ENCODE measurements at regions not wholly inside any gene's neighbourhood (a gene's known extent, or its start where the extent isn't known, plus 50 kb on each side); places are given as distances from the start of the nearest gene placed in this dataset.
"Not testable (repeated sequence)": the region's sequence is repeated elsewhere in the genome, so short reads cannot be mapped to it uniquely, and the experiment has no call there.

- DNase-seq (ENCODE audit: low read depth in 1 of 2, low spot score in 1 of 2), result no peak
These were observed 101.4 kb downstream of the TNFRSF13B start for GRCh38 chr17:16870253-16871245.

- DNase-seq (ENCODE audit: low read depth in 1 of 2, low spot score in 1 of 2), result not testable (repeated sequence)
These were observed 102.2 kb downstream of the TNFRSF13B start for GRCh38 chr17:16869531-16870252.

GRCh38 chr17:16868616-16869015, 103.3 kb downstream of the TNFRSF13B start:
- not testable (repeated sequence) for DNase-seq (ENCODE audit: low read depth in 1 of 2, low spot score in 1 of 2)

- DNase-seq (ENCODE audit: low read depth in 1 of 2, low spot score in 1 of 2), result not testable (repeated sequence)
These were observed 104.4 kb downstream of the TNFRSF13B start for GRCh38 chr17:16867545-16867944.

GRCh38 chr17:16866841-16867240, 105.1 kb downstream of the TNFRSF13B start:
- not testable (repeated sequence) for DNase-seq (ENCODE audit: low read depth in 1 of 2, low spot score in 1 of 2)

GRCh38 chr17:16866436-16866835, 105.5 kb downstream of the TNFRSF13B start:
- no peak for DNase-seq (ENCODE audit: low read depth in 1 of 2, low spot score in 1 of 2)

GRCh38 chr17:16865704-16866103, 106.2 kb downstream of the TNFRSF13B start:
- not testable (repeated sequence) for DNase-seq (ENCODE audit: low read depth in 1 of 2, low spot score in 1 of 2)

GRCh38 chr17:16865077-16865613, 106.8 kb downstream of the TNFRSF13B start:
- DNase-seq (ENCODE audit: low read depth in 1 of 2, low spot score in 1 of 2), result not testable (repeated sequence)

- not testable (repeated sequence) for DNase-seq (ENCODE audit: low read depth in 1 of 2, low spot score in 1 of 2)
These were observed 107.3 kb downstream of the TNFRSF13B start for GRCh38 chr17:16864462-16865076.

- not testable (repeated sequence) for DNase-seq (ENCODE audit: low read depth in 1 of 2, low spot score in 1 of 2)
These were observed 110.8 kb downstream of the TNFRSF13B start for GRCh38 chr17:16861152-16861551.

- not testable (repeated sequence) for DNase-seq (ENCODE audit: low read depth in 1 of 2, low spot score in 1 of 2)
These were observed 111.5 kb downstream of the TNFRSF13B start for GRCh38 chr17:16860467-16860866.

GRCh38 chr17:16859515-16859914, 112.4 kb downstream of the TNFRSF13B start:
- DNase-seq (ENCODE audit: low read depth in 1 of 2, low spot score in 1 of 2), result not testable (repeated sequence)

GRCh38 chr17:16857746-16858145, 114.2 kb downstream of the TNFRSF13B start:
- DNase-seq (ENCODE audit: low read depth in 1 of 2, low spot score in 1 of 2), result not testable (repeated sequence)

- not testable (repeated sequence) for DNase-seq (ENCODE audit: low read depth in 1 of 2, low spot score in 1 of 2)
These were observed 115.1 kb downstream of the TNFRSF13B start for GRCh38 chr17:16856846-16857245.

GRCh38 chr17:16856171-16856570, 115.7 kb downstream of the TNFRSF13B start:
- DNase-seq (ENCODE audit: low read depth in 1 of 2, low spot score in 1 of 2), result not testable (repeated sequence)

GRCh38 chr17:16854636-16855035, 117.3 kb downstream of the TNFRSF13B start:
- not testable (repeated sequence) for DNase-seq (ENCODE audit: low read depth in 1 of 2, low spot score in 1 of 2)

- DNase-seq (ENCODE audit: low read depth in 1 of 2, low spot score in 1 of 2), result no peak
These were observed 118.1 kb downstream of the TNFRSF13B start for GRCh38 chr17:16853661-16854320.

GRCh38 chr17:16849861-16850260, 122.1 kb downstream of the TNFRSF13B start:
- DNase-seq (ENCODE audit: low read depth in 1 of 2, low spot score in 1 of 2), result not testable (repeated sequence)

GRCh38 chr17:16848997-16849396, 122.9 kb downstream of the TNFRSF13B start:
- DNase-seq (ENCODE audit: low read depth in 1 of 2, low spot score in 1 of 2), result not testable (repeated sequence)

GRCh38 chr17:16845098-16845497, 126.8 kb downstream of the TNFRSF13B start:
- DNase-seq (ENCODE audit: low read depth in 1 of 2, low spot score in 1 of 2), result not testable (repeated sequence)
